ENCODE measurements at regions not wholly inside any gene's neighbourhood (a gene's known extent, or its start where the extent isn't known, plus 50 kb on each side); places are given as distances from the start of the nearest gene placed in this dataset.

- TF ChIP-seq, protein P1, sequence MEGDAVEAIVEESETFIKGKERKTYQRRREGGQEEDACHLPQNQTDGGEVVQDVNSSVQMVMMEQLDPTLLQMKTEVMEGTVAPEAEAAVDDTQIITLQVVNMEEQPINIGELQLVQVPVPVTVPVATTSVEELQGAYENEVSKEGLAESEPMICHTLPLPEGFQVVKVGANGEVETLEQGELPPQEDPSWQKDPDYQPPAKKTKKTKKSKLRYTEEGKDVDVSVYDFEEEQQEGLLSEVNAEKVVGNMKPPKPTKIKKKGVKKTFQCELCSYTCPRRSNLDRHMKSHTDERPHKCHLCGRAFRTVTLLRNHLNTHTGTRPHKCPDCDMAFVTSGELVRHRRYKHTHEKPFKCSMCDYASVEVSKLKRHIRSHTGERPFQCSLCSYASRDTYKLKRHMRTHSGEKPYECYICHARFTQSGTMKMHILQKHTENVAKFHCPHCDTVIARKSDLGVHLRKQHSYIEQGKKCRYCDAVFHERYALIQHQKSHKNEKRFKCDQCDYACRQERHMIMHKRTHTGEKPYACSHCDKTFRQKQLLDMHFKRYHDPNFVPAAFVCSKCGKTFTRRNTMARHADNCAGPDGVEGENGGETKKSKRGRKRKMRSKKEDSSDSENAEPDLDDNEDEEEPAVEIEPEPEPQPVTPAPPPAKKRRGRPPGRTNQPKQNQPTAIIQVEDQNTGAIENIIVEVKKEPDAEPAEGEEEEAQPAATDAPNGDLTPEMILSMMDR (IDR thresholded peaks at IDR 0.05), result no peak
- no peak for TF ChIP-seq POLR2A (IDR thresholded peaks at IDR 0.05)
Measured at GRCh38 chr6:135701426-135701825, 150.1 kb upstream of the PDE7B start.
